ENCODE measurements at regions not wholly inside any gene's neighbourhood (a gene's known extent, or its start where the extent isn't known, plus 50 kb on each side); places are given as distances from the start of the nearest gene placed in this dataset.

DNA sequence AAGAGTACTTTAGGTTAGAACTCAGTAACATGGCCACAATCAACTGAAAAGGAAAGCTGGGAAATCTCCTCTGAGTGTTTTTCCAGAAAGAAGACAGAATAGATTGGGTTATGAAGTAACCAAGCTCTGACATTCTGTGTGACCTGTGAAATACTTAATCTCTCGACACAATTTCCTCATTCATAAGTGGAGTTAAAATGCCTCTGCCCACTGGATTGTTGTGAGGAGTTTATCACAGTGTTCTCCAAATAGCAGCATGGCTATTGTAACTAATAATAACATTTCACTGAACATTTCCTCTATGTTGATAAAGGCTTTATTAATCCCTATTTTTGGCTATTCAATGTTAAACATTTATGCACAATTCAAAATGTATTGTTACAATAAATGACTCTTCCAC, 311.0 kb downstream of the GABRB2 start:
- ATAC-seq: no peak
- DNase-seq (ENCODE audit: low spot score): no peak

DNA sequence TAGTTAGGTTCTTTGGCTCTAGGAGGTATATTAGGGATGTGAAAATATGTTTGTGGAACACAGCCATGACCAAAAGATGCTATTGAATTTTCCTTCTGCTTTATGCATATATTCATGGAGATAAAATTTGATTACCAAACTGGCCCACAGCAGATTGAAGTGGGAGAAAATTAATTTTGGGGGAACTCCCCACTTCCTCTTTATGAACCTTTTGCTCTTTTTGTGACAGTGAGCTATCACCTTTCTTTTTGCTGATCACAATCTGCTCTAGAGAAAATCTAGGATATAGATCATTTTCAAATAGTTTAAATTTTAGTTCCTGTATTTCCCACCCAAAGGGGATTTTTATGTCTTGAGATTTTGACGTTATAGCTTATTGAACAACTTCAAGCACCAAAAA, 313.0 kb downstream of the GABRB2 start:
- no peak for ATAC-seq

DNA sequence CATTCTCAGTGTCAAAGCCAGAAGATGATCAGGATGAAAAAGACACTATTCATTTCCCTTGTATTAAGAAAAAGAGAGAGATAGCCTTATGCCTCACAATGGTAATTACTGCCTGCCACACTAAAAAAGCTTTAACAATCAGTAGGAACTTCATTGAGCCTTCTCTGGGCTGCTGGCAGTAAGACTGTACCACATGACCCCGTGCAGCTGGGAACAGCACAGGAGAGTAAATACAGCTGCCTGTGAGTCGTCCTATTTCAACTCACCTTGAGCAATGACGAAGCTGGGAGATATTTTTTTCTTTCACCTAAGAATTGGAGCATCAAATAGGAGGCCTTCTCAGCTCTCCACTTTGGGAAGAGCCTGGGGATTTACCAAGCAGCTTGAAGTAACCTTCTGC, 316.3 kb downstream of the GABRB2 start:
- DNase-seq (ENCODE audit: low spot score): no peak
- ATAC-seq: peak; percentile 27

More for the DNA sequence above, 313.0 kb downstream of the GABRB2 start:
- DNase-seq (ENCODE audit: low spot score): no peak

DNA sequence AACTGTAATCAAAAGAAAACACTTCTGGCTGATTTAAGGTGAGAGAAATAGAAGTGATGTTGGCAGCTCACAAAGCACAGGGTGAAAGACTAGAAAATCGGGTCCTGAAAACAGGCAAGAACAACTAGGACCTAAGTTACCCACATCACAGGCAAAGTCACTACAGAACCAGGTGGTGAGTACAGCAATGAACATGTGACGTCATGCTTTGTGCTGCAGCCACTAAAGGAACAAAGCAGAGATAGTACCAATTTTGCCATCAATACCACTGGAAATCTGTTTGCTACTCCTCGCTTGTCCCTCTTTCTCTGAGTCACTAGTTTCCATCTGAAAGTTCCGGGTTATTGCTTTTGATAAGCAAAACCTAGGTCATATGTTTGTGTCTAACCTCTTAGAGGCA, 326.7 kb downstream of the GABRB2 start:
- ATAC-seq (no peak), DNase-seq (ENCODE audit: low spot score) (no peak)

DNA sequence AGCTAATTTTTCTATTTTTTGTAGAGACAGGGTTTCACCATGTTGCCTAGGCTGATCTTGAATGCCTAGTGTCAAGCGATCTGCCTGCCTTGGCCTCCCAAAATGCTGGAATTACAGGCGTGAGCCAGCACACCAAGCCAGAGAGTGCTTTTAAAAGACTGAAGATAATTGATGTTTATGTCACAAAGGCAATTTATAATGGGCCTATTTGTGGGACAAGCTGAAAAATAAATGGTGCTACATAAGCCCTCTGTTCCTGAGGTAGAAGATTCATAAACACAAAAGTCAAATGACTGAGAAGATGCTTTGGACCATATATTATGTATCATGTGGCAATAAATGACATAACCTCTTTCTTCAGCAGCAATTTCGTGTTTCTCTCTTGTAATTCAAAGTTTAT, 329.6 kb downstream of the GABRB2 start:
- DNase-seq (ENCODE audit: low spot score) (no peak), ATAC-seq (no peak)

DNA sequence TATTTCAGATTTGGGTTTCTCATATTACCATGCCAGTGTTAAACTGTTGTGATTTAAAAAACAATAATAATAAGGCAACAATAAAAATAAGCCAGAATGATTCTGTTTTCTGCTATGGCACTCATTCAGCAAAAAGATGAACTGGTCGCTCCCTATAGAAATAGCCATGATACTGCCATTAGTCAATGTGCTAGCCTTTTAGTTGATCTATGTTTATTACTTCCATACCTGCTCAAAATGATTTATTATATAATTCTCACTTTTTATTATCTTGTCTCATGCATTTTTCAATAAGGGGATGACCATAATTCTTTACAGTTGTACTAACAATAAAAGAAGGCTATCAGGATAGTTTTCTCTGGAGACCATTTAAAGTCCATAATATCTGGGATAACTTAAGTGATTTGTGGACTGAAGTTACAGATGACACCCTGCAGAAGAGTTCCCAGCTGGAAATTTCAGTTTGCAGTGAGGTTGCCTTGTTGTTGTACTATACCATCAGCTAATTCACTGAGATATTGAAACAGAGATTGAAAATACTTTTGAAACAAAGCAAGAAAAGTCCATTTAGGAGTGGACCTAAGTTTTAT, 334.3 kb downstream of the GABRB2 start:
- no peak for ATAC-seq
- no peak for DNase-seq (ENCODE audit: low spot score)

DNA sequence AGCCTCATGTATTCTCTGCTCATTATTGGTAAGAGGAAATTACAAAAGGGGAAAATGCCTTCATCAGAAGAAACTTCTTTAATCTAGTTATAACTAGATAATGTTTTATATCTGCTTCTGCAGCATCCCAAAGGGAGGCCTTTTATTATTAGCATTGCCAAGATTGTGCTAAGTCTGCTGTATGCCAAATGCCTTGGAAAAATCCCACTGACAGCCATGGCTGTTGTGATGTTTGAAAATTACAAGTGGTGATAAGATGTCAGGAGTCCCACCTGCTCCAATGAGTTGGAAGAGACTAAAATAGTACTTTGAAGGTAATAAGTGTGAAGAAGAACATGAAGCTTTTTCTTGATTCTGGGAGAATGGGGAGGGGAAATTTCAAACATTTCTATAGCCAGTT, 345.0 kb downstream of the GABRB2 start:
- DNase-seq (ENCODE audit: low spot score): no peak
- ATAC-seq: no peak

DNA sequence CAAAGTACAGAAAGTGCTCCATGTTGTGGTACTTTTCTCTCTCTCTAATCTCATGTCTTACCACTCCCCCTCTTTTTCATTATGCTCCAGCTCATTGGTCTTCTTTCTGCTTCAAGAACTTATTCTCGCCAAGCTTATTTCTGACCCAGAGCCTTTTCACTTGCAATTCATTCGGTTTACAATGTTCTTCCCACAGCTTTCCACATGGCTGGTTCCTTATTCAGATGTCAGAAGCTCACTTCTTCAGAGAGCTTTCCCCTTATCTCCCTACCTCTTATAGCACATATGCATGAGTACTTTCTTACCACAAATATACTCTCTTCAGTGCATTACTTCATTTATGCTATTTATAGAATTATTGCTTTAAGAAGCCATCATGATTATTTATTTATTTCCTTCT, 338.8 kb upstream of the ATP10B start:
- ATAC-seq (no peak), DNase-seq (ENCODE audit: low spot score) (no peak)

DNA sequence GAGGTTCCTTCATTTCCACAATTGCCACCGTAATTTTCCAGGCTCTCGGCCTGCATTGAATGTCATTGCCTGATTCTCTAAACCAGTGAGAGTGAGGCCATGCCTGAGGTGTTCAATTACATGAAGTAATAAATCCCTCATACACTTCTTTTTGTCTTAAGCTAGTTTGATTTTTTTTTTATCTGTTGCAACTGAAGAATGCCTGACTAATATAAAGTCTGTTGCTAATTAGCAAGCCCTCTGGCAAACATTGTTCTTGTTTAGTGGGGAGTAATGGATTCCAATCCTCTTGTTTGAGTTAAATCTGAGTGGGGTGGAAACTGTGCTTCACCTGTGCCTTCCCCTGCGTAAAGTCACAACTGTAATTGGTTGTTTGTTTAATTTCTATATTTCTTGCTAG, 338.1 kb upstream of the ATP10B start:
- ATAC-seq (no peak), DNase-seq (ENCODE audit: low spot score) (no peak)

DNA sequence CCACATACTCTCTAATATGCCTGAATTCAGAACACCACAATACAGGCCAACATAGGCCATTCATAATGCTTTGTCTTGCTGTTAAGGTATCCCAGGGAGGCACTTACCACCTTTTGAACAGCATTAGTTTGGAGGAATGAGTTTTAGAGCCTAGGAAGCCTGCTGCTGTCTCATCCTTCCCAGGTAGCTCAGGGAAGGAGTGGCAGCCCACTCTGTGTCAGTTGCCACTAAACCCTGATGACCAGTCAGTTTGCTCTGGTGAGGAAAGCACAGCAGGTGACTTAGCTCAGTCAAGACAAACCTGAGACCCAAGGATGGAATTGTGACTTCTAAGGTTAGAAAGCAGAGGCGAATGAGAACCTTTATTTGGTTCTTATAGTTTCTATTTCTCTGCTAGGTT, 337.4 kb upstream of the ATP10B start:
- DNase-seq (ENCODE audit: low spot score) (no peak), ATAC-seq (no peak)

DNA sequence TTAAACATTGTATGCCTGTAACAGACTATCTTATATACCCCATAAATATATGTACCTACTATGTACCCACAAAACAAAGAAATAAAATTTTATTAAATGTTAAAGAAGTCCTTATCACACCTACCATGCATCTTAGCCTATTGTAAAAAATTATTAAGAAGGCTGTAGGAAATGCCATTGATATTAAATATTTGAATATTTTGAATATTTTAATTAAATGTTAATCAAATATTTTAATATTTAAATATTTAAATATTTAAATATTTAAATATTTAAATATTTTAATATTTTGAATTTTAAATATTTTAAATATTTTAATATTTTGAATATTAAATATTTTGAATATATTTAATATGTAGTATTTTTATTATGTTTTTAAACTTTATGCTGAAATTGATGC, 331.5 kb upstream of the ATP10B start:
- no peak for ATAC-seq
- no peak for DNase-seq (ENCODE audit: low spot score)

DNA sequence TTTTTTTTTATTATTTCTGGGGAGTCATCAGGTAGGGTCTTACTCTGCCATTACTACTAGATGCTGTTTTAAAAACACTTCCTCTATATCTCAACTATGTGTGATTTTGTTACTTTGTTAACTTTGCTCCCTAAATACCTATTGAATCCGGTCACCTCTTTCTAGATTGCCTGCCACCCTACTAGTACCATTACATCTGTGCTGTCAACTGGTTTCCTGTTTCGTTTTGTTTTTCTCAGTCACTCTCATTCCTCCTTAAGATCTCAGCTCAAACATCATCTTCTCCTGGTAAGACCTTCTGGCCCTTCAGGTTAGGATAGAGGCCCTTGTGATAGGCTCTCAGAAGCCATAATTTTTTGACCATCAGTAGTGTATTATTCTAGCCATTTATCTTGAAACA, 324.2 kb upstream of the ATP10B start:
- no peak for ATAC-seq
- DNase-seq (ENCODE audit: low spot score): no peak

DNA sequence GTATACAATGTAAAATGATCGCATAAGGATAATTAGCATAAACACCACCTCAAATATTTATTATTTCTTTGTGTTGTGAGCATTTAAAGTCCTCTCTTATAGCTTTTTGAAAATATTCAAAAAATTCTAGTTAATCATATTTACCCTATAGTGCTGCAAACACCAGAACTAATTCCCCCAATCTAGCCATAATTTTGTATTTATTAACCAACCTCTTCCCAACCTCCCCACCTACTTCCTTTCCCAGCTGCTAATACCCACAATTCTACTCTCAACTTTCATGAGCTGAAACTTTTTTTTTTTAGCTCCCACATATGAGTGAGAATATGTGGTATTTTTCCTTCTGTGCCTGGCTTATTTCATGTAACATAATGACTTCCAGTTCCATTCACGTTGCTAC, 317.8 kb upstream of the ATP10B start:
- ATAC-seq (no peak), DNase-seq (ENCODE audit: low spot score) (no peak)

DNA sequence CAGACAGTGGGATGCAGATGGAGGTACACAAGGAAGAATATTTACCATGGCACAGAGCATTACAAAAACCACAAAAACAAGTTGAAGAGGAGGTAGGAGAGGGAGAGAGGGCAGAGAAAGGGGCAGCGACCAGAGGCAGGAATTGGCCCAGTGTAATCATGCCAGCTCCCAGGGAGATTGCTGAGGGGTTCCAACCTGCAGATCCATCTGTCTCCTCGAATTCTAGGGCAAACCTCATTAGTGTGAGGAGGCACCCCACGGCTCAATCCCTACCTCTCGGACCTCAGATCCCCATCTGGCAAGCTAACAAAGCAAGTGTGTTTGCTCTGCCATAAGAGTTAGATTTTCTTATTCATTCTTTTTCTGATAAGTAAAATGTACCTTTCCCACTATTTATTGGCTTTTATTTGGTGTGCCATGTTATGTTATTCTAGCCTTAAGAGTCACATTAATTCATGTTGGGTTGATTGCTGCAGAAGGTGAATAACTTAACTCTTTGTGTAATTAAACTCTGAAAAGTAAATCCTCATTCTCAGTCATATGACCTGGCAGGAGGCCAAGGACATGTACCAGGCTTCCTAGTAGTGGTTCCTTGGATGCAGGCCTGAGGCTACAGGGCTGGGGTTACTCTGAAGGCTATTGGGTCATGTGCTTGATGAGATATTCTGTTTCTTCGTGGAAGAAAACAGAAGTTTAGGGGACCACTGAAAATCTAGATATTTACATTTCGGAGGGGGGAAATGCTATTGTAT, 315.2 kb upstream of the ATP10B start:
- ATAC-seq: no peak
- no peak for DNase-seq (ENCODE audit: low spot score)

DNA sequence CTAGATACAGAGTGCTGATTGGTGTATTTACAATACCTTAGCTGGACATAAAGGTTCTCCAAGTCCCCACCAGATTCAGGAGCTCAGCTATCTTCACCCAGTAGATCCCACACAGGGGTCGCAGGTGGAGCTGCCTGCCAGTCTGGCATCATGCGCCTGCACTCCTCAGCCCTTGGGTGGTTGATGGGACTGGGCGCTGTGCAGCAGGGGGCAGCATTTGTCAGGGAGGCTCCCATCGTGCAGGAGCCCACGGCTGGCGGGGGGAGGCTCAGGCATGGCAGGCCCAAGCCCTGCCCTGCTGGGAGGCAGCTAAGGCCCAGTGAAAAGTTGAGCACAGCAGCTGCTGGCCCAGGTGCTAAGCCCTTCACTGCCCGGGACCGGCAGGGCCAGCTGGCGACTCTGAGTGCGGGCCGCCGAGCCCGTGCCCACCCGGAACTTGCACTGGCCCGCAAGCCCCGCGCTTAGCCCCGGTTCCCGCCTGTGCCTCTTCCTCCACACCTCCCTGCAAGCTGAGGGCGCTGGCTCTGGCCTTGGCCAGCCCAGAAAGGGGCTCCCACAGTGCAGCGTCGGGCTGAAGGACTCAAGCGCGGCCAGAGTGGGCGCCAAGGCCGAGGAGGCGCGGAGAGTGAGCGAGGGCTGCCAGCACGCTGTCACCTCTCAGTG, 314.1 kb upstream of the ATP10B start:
- ATAC-seq (no peak), DNase-seq (ENCODE audit: low spot score) (no peak)

DNA sequence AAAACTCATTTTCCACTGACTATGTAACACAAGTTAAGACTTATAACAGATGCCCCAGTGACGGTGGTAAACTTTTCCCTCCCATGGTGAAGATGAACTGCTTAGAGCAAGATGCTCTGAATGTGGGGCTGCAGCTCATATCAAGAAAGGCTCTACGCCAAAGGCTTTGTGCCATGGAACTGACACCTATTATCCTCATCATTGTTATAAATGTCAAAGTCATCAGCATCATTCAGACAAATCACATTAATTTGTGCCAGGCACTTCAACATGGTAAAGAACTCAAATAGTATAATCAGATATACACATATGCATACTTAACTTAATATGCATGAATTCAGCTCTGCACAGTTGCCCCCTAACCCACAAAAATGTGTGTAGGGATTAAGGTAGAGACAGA, 305.9 kb upstream of the ATP10B start:
- no peak for DNase-seq (ENCODE audit: low spot score)
- no peak for ATAC-seq

DNA sequence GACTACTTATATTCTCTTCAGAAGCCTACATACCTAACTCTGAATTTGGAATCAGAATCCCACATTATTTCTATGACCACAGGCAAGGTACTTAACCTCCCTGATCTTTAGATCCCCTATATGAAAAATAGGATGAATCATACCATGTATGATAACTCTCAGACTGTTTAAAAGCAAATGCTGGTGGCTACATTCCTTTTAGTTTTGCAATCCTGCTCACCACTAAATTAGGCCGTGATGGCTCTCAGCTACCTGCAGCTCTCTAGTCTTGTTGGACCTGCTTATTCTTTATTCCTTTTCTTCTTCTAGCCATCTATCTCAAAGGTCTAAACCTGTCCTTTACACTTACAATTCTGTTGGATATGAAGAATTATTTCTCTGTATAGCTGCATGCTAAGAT, 303.4 kb upstream of the ATP10B start:
- ATAC-seq (no peak), DNase-seq (ENCODE audit: low spot score) (no peak)

DNA sequence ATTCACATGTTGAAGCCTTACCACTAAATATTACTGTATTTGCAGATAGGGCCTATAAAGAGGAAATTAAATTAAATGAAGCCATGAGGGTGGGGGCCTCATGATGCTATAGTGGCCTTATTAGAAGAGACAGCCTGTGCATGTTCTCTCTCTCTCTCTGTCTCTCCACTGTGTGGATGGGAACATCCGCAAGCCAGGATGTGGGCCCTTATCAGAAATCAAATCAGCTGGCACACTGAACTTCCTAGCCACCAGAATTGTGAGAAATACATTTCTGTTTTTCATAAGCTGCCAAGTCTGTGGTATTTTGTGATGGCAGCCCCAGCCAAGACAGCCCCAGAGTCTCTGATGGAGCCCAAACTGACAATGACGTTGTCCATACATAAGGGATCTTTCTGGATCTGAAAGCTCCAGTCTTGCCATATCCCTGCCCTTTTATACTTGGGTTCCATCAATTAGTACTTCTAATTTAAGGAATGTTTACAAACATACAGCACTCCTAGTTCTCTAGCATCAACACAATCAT, 300.5 kb upstream of the ATP10B start:
- no peak for ATAC-seq

DNA sequence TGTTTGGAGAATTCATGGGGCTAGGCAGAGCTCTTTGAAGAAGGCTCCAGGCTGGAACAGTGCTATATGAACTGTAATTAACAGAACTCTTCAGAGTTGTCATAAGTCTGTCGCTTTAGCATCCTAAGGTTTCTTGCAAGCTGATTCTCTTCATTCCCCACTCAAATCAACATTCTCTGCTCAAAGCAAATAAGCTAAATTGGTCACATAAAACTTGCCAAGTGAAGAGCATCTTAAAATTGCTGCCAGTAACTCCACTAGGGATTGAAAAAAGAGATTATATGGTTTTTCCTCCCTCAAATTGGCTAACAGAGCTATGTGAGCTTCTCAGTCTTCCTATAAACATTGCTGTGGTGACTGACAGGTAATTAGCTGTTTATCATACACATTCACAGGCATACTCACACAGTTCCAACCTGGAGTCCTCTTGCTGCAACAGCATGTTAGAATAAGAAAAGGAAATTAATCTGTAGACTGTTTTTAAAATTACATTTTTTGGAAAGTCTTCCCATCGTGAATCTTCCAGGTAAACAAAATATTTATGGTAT, 298.5 kb upstream of the ATP10B start:
- no peak for ATAC-seq
- no peak for DNase-seq (ENCODE audit: low spot score)

More for the DNA sequence above, 300.5 kb upstream of the ATP10B start:
- DNase-seq (ENCODE audit: low spot score): no peak

DNA sequence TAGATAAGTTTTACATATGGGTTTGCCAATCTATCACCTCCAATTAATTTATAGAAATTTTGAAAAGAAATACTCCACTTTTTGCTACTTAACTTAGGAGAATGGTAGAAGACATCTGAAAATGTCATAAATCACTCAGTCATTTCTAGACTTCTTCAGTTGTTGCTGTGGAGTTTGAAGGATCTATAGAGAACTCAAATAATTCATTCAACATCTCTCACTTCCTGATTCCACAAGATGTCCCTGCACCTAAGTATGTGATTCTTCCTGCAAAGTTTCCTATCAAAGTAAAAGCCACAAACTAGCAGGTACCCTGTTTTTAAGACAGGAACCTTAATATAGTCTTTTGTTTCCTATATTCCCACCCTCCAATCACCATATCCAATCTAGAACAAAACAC, 297.1 kb upstream of the ATP10B start:
- DNase-seq (ENCODE audit: low spot score) (no peak), ATAC-seq (no peak)

DNA sequence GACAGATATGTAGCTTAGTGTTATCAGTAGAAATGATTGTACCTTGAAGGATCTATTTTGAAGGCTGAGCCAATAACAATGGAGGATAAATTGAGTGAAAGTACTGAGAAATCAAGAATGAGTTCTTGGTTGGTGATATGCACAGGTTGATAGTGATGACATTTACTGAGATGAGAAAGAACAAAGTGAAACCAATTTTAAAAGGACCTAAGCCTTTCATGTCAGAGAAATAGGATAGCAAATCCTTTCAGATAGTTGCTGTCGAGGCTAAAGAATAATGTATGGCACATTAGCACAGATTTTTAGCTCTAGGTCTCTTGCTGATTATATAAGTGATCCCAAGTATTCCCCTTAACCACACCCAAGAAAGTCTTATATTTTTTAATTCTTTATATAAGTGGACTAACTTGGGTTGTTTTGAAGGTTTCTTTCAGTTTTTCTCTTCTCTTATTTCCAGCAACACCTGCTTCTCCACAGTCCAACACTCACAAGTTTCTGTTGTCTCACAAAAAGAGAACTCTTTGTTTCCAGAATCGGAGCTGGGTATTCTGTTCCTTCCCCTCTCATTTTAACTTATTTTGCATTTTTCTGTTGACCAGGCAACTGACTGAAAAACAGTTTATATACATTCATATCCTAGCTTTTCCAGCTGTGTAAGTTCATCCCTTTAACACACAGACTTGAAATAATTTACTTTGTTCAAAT, 286.9 kb upstream of the ATP10B start:
- no peak for ATAC-seq
- no peak for DNase-seq (ENCODE audit: low spot score)
